ENCODE measurements at regions not wholly inside any gene's neighbourhood (a gene's known extent, or its start where the extent isn't known, plus 50 kb on each side); places are given as distances from the start of the nearest gene placed in this dataset.

DNA sequence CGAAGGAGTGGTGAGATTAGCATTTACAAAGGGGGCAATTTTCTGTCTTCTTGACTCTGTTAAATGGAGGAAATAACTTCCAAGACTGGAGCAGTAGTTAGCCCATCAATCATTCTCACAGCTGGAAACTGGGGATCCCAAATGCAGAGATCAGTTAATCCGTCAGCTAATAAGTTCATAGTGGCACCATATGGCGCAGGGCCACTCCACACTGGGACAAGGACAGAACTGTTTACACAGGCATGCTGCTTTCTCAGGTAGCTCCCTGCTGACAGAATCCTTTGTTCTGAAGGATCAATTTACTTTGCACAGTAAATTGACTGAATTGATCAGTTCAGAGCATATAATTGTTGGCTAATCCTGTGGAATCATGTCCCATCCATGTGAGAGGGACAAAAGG lies 395.7 kb downstream of the TMEM161B start:
- DNase-seq (ENCODE audit: low read depth in 2 of 2), result no peak

- no peak for DNase-seq (ENCODE audit: low read depth in 2 of 2)
These were observed 399.9 kb downstream of the TMEM161B start for GRCh38 chr5:87868792-87869191.

GRCh38 chr5:87867281-87867680 lies 401.4 kb downstream of the TMEM161B start:
- DNase-seq (ENCODE audit: low read depth in 2 of 2), result no peak

GRCh38 chr5:87853541-87853940 lies 415.1 kb downstream of the TMEM161B start:
- DNase-seq (ENCODE audit: low read depth in 2 of 2), result no peak

- DNase-seq (ENCODE audit: low read depth in 2 of 2), result no peak
These were observed 417.0 kb downstream of the TMEM161B start for GRCh38 chr5:87851603-87852002.

- no peak for DNase-seq (ENCODE audit: low read depth in 2 of 2)
These were observed 417.8 kb downstream of the TMEM161B start for GRCh38 chr5:87850843-87851242.

GRCh38 chr5:87845734-87846133 lies 422.9 kb downstream of the TMEM161B start:
- DNase-seq (ENCODE audit: low read depth in 2 of 2), result no peak

DNA sequence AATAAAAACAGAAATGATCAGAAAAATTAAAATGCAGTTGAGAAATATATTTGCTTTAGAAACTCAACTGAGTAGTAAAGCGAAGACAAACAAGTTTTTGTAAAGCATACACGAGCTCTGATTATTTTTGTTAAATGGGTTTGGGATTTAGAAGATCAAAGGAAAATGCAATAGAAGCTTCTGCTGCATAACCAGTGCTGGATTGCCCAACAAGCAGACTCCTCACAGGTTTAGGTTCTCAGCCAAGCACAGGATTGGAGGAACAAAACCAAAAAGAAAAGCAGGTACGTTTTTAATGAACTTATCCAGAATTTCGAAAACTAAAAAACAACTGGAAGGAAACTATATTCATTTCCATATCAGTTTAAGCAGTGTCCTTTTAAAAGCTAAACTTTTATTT lies 423.8 kb downstream of the TMEM161B start:
- DNase-seq (ENCODE audit: low read depth in 2 of 2), result no peak

DNA sequence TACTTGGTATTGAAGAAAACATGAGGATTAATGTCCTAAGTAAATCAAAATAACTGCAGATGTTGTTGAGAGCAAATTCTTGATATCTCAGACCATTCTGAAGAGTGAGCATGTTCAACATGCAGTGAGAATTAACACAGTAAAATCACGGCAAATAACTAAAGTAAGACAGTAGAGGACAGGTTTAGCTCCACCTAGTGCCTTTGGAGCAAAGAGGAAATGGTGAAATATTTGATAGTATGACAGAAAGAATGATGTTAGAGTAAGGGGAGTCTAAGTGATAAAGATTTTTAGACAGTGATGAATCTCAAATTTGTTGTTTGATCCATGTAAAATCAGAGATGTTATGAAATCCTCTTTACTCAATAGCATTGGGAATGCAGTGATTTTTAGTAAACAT lies 424.2 kb downstream of the TMEM161B start:
- no peak for DNase-seq (ENCODE audit: low read depth in 2 of 2)

DNA sequence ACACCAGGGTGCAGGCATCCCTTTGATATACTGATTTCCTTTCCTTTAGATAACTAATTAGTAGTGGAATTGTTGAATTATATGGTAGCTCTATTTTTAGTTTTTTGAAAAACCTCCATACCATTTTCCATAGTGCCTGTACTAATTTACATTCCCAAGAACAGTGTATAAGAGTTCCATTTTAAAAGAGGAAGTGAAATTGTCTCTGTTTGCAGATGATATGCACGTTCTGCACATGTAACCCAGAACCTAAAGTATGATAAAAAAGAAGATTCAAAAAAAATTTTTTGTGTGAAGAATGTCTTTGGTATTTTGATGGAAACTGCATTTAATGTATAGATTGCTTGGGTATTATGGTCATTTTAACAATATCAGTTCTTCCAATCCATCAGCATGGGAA lies 424.0 kb upstream of the CCNH start:
- no peak for DNase-seq (ENCODE audit: low read depth in 2 of 2)

GRCh38 chr5:87831499-87831898 lies 418.8 kb upstream of the CCNH start:
- DNase-seq (ENCODE audit: low read depth in 2 of 2), result no peak

GRCh38 chr5:87829217-87829551 lies 416.5 kb upstream of the CCNH start:
- DNase-seq (ENCODE audit: low read depth in 2 of 2), result no peak

DNA sequence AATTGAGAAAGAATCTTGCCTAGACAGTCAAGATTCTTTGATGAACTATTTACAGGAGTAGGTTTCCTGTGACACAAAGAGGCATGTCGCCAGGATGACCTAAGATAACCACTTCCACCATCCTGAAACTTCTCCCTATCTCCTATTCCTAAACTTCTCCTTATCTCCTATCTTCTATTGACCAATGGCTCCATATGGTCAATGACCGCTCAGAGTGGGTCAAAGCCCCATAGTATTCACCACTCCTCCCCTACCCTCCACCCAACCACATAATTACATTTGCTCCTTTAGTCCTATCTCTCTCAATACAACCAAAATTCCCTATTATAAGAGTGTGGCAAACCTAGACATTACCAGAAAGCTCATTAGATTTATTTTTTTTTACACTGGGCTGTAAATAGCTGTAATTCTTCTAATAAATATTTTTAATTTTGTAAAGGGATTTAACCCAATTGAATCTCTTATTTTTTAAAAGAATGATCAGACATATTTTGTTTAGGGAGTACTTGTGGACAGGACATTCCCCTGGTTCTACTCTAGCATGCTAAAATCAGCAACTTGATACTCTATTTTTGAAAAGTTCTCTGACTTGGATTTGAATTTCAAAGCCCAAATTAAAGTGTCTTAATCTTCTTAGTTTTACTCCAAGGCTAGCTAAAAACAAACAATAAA lies 416.0 kb upstream of the CCNH start:
- no peak for DNase-seq (ENCODE audit: low read depth in 2 of 2)

- no peak for DNase-seq (ENCODE audit: low read depth in 2 of 2)
These were observed 414.8 kb upstream of the CCNH start for GRCh38 chr5:87827539-87827938.

DNA sequence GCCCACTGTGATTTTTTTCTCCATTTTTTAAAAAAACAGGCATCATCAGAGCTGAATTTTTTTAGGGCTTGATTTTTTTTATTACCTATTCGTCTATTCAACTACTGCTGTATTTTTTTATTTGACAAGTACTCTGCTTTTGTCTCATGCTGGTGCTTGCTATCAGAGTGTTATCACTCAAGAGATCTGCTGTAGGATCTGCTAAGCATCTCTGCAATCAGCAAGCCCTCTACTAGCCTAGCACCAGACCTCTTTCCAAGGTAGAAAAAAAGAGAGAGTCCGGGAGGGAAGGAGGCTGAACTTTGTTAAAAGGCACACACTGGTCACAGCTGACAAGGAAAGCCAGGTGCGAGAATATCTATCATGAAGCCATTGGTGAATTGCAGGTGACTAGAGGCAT lies 413.8 kb upstream of the CCNH start:
- DNase-seq (ENCODE audit: low read depth in 2 of 2), result no peak

DNA sequence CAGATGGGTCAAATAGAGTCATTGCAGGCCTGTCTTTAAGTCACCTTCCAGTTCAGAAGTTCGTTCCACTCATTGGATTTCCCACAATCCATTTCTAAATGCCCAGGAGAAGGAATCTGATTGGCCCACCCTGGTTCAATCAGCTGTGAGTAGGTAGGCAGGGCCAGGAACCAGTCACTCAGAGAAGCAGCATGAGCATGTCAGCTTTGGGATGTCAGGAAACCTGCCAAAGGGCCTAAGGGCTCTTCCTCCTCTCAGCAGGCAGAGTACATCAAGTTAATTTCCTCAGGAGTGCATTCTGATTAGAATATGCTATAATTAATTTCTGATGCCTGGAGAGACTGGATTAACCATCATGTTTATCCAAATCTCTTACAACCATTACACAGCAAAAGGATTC lies 412.9 kb upstream of the CCNH start:
- no peak for DNase-seq (ENCODE audit: low read depth in 2 of 2)

DNA sequence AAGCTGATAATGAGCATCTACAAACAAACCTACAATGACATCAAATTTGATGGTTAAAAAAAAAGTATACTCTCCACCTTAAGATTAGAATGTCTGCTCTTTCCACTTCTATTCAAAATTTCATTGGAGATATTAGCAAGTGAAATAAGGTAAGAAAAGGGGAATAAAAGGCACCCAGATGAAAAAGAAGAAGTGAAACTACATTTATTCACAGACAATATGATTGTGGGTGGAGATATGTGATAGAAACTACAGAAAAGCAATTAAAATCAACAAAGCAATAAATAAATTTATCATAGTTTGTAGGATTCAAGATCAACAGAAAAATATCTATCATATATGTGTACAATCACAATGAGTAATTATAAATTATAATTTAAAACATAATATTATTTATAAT lies 395.1 kb upstream of the CCNH start:
- no peak for DNase-seq (ENCODE audit: low read depth in 2 of 2)

DNA sequence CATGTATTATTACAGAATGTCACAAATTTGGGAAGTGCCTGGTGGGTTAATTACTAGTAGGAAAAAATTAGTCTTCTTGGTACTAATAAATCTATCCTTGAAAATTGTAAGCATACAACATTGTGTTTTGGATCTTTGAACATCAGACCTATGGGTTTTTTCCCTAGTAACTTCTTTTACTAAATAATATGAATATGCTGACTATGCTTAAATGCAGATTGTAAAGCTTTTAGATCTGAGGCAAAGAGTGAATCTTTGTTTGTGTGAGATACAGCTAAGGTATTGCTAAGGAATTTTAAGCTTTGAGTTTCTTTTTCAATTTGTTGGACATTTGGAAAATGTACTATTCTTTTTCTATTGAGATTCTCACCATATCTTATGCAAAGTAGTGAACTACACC lies 390.6 kb upstream of the CCNH start:
- DNase-seq (ENCODE audit: low read depth in 2 of 2), result no peak

DNA sequence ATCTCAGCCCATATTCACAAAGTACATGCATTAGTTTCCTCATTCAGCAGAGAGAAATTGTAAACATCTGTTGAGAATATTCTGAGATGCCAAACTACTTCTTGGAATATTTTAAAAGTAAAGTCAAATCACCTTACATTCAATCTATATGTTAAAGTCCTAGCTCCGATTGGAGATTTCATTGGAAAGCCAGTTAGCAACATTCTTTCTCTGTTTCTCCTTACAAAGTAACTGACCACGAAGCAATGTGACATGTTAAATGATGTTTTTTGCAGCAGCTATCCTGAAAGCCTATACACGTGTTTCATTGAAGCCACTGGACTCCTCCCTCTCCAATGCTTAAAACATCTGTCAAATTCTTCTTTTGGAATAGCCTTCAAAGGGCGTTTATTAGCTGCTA lies 379.1 kb upstream of the CCNH start:
- DNase-seq (ENCODE audit: low read depth in 2 of 2), result no peak

DNA sequence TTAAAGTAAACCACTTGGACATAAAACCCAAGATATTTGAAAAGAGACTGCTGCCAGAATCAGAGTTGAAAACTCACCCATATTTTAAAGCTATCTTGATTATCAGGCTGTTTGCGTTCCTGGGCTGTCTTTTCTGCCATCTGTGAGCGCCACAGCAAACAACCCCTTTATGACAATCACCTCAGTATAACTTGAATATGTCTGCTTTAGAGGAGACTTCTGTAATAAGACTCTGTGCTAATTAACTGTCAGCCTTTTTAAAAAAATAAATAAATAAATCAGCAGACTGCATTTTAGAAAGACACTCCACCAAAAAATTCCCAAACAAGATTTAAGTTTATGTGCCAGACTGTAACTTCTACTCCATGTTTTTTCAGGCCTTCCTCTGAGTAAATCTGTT lies 375.7 kb upstream of the CCNH start:
- DNase-seq (ENCODE audit: low read depth in 2 of 2), result no peak

- DNase-seq (ENCODE audit: low read depth in 2 of 2), result no peak
These were observed 375.0 kb upstream of the CCNH start for GRCh38 chr5:87787625-87788256.

GRCh38 chr5:87787086-87787485 lies 374.4 kb upstream of the CCNH start:
- DNase-seq (ENCODE audit: low read depth in 2 of 2), result no peak

DNA sequence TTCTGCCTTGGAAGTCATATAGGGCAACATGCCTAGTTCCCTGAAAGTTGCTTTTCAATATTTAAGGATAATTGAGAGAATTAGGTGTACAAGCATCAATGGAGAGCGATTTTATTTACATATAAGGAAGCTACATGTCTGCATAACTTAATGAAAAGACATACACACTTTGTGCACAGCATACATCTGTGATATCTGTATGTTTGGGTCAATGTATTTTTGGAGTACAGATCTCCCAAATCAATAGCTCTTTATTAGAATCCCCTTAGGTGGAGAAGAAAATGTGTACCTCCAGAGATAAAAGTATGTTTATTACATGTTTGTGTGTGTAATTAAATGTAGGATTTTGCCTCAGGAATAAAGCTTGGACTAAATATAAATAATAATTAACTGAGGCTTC lies 373.7 kb upstream of the CCNH start:
- no peak for DNase-seq (ENCODE audit: low read depth in 2 of 2)

Measured in stimulated activated CD4-positive, alpha-beta T cell treated with anti-CD3 and anti-CD28 coated beads, Interleukin-12 subunit alpha, Interleukin-12 subunit beta, amount 100 ng/mL, for 24 hours (primary cell).